HG03565 (cell line): ENCODE measurements at regions not wholly inside any gene's neighbourhood (a gene's known extent, or its start where the extent isn't known, plus 50 kb on each side); places are given as distances from the start of the nearest gene placed in this dataset.

ENCODE experiments used
- ATAC-seq: cut with Tn5 transposase; IDR thresholded peaks from one replicate; pipeline ENCODE4 v1.9.1; 2021; ENCODE audit warnings: mild to moderate bottlenecking, moderate library complexity; ENCODE audit not compliant: unreplicated experiment

- ATAC-seq = no peak
Observed at GRCh38 chr5:105587963-105588662, 2025.5 kb upstream of the NUDT12 start.

GRCh38 chr5:105581988-105582690, 2019.5 kb upstream of the NUDT12 start:
- ATAC-seq = no peak

- ATAC-seq = no peak
Observed at GRCh38 chr5:105573575-105573974, 2011.0 kb upstream of the NUDT12 start.

GRCh38 chr5:105565531-105565930, 2002.9 kb upstream of the NUDT12 start:
- no peak for ATAC-seq

DNA sequence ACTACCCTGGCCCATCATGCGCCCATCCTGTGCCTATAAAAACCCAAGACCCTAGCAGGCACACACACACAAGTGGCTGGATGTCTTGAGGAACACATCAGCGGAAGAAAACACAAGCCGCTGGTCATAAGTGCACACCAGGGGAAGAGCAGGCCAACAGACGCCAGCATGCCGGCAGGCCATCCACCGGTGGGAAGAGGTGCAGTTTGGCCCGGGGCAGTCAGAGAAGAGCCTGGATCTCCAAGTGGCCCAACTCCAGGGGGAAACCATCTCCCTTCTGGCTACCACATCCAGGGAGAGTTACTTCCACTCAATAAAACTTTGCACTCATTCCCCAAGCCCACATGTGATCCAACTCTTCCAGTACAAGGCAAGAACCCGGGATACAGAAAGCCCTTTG, 2001.3 kb upstream of the NUDT12 start:
- ATAC-seq = no peak

GRCh38 chr5:105554568-105555169, 1992.1 kb upstream of the NUDT12 start:
- ATAC-seq = no peak

DNA sequence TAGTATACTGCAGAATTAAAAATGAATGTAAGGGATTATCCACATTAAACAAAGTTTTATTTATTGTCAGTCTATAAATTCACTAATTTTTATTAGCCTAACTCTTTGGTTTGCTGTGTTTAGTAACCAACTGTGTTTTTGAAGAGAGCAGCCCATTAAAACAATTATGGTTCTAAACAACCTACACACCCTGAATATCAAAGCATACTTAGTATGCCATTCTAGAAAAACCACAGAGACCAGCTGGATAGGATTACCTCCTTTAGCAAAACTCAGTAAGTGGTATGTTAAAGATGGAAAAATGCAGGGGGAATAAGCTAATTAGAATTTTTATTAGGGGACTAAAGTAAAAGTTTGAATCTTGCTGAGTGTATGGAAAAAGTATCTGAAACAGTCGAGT, 1981.7 kb upstream of the NUDT12 start:
- no peak for ATAC-seq

DNA sequence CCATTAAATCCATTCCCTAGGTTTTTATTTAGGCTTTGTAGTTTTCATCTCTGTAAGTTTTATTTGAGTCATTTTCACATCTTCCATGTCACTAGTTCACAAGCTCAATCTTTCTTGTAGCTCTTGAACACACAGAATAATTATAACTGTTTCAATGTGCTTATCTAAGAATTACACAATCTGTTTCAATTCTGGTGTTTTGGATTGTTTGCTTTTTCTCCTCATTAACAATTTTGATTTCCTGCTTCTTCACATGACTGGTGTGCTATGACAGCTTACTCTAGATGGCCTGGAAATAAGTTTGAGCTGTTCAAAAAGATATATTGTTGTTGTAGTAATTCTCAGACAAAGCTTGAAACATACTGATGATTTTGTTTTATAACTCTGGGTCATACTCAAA, 1974.1 kb upstream of the NUDT12 start:
- ATAC-seq = no peak

DNA sequence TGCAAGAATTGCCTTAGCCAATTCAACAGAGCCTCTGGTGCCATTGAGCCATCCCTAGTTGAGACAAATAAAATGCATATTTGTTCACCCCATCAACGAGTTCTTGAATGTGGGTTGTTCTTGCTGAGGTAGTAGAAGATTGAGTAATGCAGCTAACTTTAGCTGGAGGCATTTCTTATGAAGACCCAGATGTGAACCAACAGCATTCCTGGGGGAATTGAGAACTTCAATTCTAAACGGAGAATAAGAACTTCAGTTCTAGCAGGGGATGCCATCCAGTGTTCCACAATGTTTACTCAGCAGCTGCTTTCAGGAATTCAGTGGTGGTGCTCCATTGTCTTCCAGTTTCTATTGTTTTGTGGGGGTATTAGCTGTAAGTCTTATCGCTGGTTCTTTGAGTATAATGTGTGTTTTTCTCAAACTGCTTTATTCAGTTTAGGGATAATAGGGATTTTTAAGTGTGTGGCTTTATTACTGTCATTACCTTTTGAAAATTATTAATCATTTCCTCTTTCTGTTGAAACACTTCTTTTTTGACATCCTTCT, 1968.2 kb upstream of the NUDT12 start:
- no peak for ATAC-seq

DNA sequence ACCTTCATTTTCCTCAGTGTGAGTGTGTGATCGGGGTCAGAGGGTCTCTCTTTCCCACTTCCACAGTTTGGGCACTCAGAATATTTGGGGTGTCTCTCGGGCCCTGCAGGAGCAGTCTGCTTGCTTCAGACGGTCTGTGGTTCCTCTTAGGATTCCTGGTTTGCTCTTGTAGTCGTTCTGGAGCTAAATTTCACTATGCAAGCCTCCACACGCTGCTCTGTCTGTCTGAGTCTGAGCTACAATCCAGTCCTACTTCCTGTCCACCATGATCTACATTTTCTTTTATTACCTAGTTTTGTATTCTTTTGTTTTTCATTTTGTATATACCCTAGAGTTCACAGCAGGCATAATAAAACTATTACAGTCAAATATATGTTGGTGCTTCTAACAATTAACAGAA, 1967.3 kb upstream of the NUDT12 start:
- no peak for ATAC-seq

DNA sequence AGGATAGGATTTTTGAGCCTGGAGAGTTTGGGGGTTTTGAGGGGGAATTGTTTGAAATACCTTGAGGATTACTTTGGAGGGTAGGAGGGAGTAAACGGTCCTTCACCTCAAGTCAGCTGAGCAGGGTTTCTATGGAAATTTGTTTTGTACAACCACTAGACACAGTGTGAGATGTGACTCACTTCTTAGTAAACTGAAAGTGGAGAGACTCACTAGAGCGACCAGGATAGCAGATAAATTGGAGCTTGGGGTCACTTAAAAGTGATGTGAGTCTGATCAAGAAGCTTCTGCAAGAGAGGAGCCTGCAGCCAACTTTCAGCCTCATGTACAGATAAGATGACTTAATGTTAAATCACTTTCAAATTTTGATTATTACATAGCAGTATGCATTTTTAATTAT, 1945.9 kb upstream of the NUDT12 start:
- ATAC-seq = no peak

- no peak for ATAC-seq
Observed at GRCh38 chr5:105506692-105507277, 1944.2 kb upstream of the NUDT12 start.

DNA sequence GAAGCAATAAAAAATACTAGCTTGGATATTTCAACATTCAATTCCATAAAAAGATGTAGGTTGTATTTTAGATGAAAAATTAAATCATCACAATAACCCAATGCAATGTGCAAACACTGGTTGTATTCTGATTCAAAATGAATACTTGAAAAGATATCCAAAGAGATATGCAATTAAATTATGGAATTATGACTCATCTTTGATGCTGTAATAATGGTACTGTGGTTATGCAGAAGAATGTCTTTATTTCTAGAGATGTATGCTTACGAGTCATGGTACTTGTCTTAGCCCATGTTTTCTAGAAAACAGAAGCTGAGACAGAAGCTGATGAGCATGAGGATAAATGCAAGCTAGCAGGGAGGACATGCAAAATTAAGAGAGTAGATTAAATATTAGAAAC, 1941.4 kb upstream of the NUDT12 start:
- no peak for ATAC-seq

GRCh38 chr5:105501315-105501714, 1938.7 kb upstream of the NUDT12 start:
- no peak for ATAC-seq

DNA sequence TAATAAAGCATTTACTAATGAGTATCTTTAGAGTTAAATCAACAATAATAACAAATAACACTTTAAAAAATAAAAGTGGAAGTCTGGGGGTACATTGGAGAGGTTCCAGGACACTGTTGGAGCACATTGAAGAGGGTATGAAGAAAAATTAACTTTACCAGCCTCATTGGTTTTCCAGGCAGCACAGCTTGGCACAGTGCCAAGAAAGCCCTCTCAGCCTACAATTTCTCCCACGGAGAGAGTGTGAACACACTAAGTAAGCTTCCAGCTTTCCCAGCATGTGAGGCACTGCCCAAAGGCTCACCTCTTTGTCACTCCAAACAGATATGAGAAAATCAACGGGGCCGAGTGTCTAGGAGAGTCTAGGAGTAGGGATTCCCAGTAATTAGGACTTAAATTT, 1912.8 kb upstream of the NUDT12 start:
- ATAC-seq = no peak

DNA sequence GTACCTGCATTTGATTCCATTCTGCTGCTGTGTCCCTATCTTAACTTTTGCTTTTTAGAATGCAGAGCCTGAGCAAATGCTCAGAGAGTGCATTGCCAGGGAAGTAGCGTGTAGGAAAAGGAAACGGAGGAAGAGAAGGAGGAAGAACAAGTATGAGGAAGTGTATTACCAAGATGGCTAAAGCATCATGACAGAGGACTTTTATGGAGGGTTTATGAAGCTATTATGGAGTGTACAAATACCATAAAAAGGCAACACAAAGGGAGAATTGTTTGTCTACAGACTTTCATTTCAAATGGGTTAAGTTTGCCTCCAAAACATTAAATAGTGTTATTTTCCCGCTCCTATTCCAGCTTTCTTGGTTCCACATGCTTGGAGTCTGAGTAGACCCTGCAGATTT, 1899.8 kb upstream of the NUDT12 start:
- ATAC-seq = no peak

DNA sequence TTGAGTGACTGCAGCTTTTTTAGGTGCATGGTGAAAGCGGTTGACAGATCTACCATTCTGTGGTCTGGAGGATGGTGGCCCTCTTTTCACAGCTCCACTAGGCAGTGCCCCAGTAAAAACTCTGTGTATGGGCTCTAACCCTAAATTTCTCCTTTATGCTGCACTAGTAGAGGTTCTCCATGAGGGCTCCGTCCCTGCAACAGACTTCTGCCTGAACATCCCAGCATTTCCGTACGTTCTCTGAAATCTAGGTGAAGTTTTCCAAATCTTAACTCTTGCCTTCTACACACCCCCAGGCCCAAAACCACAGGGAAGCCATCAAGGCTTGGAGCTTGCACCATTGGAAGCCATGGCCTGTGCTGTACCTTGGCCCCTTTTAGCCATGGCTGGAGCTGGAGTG, 1898.1 kb upstream of the NUDT12 start:
- no peak for ATAC-seq

DNA sequence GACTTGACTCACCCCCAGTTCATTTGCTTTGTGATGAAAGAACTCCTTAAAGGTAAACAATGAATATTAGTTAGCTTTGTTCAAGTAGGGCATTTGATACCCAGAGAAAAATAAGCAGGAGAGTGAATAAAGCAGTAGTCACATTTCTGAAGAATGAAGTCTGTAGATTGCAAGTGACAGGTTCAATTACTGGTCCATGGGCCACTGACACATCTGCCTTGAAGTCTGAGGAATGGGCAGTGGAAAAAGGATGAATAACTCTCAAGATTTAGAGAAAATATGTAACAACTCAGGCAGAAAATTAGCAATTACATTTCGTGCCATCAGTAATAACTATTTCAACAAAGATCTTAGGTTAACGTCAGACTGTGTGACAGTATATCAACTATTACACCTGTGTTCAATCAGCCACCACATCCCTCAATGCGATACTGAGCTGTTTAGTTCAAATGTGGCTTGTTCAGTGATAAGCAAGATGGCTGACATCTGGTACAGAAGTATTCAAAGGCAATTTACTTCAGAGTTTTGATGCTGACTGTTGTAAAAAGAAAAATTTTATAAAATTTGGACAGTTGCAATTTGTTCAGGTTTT, 1890.7 kb upstream of the NUDT12 start:
- ATAC-seq = no peak

DNA sequence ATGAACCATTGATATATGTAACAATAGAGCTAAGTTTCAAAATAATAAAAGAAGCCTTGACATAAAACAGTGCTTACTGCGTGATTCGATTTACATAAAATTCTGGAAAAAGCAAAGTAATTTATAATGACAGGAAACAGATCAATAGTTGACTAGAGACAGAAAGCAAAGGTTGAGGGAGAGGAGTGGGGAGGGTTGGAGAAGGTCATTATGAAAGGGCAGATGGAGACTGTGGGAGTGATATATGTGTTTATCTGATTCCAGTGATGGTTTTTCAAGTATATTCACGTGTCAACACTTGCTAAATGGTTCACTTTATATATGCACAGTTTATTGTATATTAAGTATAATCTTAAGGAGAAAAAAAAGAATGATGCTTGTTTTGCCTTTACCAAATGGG, 1885.7 kb upstream of the NUDT12 start:
- ATAC-seq = no peak

DNA sequence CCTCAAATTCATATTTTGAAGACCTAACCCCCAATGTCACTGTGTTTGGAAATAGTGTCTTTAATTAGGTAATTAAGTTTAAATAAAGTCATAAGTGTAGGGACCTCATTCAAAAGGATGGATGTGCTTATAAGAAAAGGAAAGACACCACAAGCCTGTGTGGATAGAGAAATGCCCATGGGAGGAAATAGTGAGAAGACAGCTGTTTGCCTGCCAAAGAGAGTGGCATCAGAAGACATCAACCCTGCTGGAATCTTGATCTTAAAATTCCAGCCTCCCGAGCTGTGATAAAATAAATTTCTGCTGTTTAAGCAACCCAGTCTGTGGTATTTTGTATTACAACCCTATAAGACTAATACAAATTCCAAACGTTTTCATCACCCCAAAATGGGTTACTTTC, 1867.9 kb upstream of the NUDT12 start:
- ATAC-seq = no peak
